Osteoblast (primary cell): ENCODE measurements at regions not wholly inside any gene's neighbourhood (a gene's known extent, or its start where the extent isn't known, plus 50 kb on each side); places are given as distances from the start of the nearest gene placed in this dataset.

Experiments
- DNase-seq: peaks from one replicate; pipeline ENCODE4 v3.0.0; 2011; ENCODE audit warnings: low spot score, mixed read lengths; ENCODE audit not compliant: insufficient read length; ENCODE audit errors: missing footprints
- H2AFZ ChIP-seq: 2 replicates; pipeline ENCODE4 v1.6.0; 2011; ENCODE audit warnings: mild to moderate bottlenecking, low read length
- H3K27ac ChIP-seq: 2 replicates; pipeline ENCODE4 v1.5.1; 2011; ENCODE audit warnings: mild to moderate bottlenecking, low read depth, low read length, moderate library complexity
- H3K27me3 ChIP-seq: 2 replicates; pipeline ENCODE4 v1.6.0; 2012; ENCODE audit warnings: mild to moderate bottlenecking, control low read depth, inconsistent platforms, low read length, moderate library complexity; ENCODE audit not compliant: insufficient read depth
- H3K36me3 ChIP-seq: 2 replicates; pipeline ENCODE4 v1.5.1; 2011; ENCODE audit warnings: mild to moderate bottlenecking, low read length, control low read depth, moderate library complexity; ENCODE audit not compliant: insufficient read depth
- H3K4me1 ChIP-seq: 2 replicates; pipeline ENCODE4 v1.5.1; 2011; ENCODE audit warnings: mild to moderate bottlenecking, low read length, control low read depth, moderate library complexity; ENCODE audit not compliant: insufficient read depth
- H3K4me2 ChIP-seq: 2 replicates; pipeline ENCODE4 v1.6.0; 2011; ENCODE audit warnings: mild to moderate bottlenecking, low read length; ENCODE audit not compliant: insufficient read depth
- H3K4me3 ChIP-seq: fragments of 200-600 bp; sonication (generic); 3 replicates; pipeline ENCODE4 v1.5.1; 2012; ENCODE audit warnings: mild to moderate bottlenecking, low read length, inconsistent platforms; ENCODE audit not compliant: insufficient read depth
- H3K79me2 ChIP-seq: 2 replicates; pipeline ENCODE4 v1.6.0; 2012; ENCODE audit warnings: mild to moderate bottlenecking, low read length, control low read depth, inconsistent platforms; ENCODE audit not compliant: insufficient read depth
- H3K9me3 ChIP-seq: 2 replicates; pipeline ENCODE4 v1.5.1; 2011; ENCODE audit warnings: low read depth, low read length, control low read depth
- H4K20me1 ChIP-seq: 2 replicates; pipeline ENCODE4 v1.6.0; 2012; ENCODE audit warnings: mild to moderate bottlenecking, low read length, control low read depth; ENCODE audit not compliant: insufficient read depth
- TF ChIP-seq, protein P1 (sequence below): IDR thresholded peaks from 2 replicates; pipeline ENCODE4 v1.5.1; 2011; ENCODE audit warnings: mild to moderate bottlenecking, low read depth, low read length, moderate library complexity; ENCODE audit errors: extremely low read depth

- H3K36me3 ChIP-seq, result no peaks in the 10 kb centered on the region
- H3K4me3 ChIP-seq, result no peak overlapping the region
- peak; percentile 51 for DNase-seq
- TF ChIP-seq, protein P1, sequence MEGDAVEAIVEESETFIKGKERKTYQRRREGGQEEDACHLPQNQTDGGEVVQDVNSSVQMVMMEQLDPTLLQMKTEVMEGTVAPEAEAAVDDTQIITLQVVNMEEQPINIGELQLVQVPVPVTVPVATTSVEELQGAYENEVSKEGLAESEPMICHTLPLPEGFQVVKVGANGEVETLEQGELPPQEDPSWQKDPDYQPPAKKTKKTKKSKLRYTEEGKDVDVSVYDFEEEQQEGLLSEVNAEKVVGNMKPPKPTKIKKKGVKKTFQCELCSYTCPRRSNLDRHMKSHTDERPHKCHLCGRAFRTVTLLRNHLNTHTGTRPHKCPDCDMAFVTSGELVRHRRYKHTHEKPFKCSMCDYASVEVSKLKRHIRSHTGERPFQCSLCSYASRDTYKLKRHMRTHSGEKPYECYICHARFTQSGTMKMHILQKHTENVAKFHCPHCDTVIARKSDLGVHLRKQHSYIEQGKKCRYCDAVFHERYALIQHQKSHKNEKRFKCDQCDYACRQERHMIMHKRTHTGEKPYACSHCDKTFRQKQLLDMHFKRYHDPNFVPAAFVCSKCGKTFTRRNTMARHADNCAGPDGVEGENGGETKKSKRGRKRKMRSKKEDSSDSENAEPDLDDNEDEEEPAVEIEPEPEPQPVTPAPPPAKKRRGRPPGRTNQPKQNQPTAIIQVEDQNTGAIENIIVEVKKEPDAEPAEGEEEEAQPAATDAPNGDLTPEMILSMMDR, result no peak
- no peaks in the 10 kb centered on the region for H3K4me1 ChIP-seq
- H3K9me3 ChIP-seq, result no peaks in the 10 kb centered on the region
- no peaks in the 10 kb centered on the region for H4K20me1 ChIP-seq
- no peaks in the 10 kb centered on the region for H3K79me2 ChIP-seq
- H2AFZ ChIP-seq, result no peak overlapping the region
- H3K4me2 ChIP-seq, result no peak overlapping the region
- H3K27me3 ChIP-seq, result no peaks in the 10 kb centered on the region
- H3K27ac ChIP-seq, result no peak overlapping the region
These were observed 347.2 kb downstream of the DMAC1 start for GRCh38 chr9:7452378-7452777.

- Histone ChIP-seq H3K4me2 (no peak overlapping the region), H3K27me3 (no peaks in the 10 kb centered on the region), H2AFZ (no peak overlapping the region), H4K20me1 (no peaks in the 10 kb centered on the region), H3K4me3 (no peak overlapping the region), H3K27ac (no peak overlapping the region), H3K36me3 (no peaks in the 10 kb centered on the region), H3K9me3 (no peaks in the 10 kb centered on the region), H3K79me2 (no peaks in the 10 kb centered on the region), H3K4me1 (no peaks in the 10 kb centered on the region)
- no peak for DNase-seq
- TF ChIP-seq, protein P1, result no peak
These were observed 348.5 kb downstream of the DMAC1 start for GRCh38 chr9:7451062-7451461.

DNA sequence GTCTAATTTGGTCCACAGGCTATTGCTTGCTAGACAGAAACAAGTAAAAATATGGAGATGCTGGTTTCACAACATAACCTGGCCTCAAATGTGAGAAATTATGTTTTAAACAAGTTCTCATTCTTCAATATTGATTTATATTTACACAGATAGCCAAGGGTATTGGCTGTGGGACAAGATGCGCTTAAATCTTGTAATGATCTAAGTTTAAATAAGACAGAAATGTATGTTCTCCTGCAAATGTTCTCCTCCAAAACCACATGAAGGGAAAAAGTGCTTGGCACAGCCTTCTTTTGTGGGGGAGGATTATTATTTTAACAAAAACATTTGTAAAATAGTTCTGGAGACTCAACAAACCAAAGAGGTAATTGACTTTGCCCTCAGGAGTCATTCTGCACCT lies 356.0 kb downstream of the DMAC1 start:
- Histone ChIP-seq H3K4me1 (no peaks in the 10 kb centered on the region), H3K4me3 (no peak overlapping the region), H3K27ac (no peak overlapping the region), H3K36me3 (no peaks in the 10 kb centered on the region), H3K79me2 (no peaks in the 10 kb centered on the region), H3K9me3 (no peaks in the 10 kb centered on the region), H3K4me2 (no peak overlapping the region), H3K27me3 (no peaks in the 10 kb centered on the region), H4K20me1 (no peaks in the 10 kb centered on the region), H2AFZ (no peak overlapping the region)
- TF ChIP-seq, protein P1, result no peak
- no peak for DNase-seq

DNA sequence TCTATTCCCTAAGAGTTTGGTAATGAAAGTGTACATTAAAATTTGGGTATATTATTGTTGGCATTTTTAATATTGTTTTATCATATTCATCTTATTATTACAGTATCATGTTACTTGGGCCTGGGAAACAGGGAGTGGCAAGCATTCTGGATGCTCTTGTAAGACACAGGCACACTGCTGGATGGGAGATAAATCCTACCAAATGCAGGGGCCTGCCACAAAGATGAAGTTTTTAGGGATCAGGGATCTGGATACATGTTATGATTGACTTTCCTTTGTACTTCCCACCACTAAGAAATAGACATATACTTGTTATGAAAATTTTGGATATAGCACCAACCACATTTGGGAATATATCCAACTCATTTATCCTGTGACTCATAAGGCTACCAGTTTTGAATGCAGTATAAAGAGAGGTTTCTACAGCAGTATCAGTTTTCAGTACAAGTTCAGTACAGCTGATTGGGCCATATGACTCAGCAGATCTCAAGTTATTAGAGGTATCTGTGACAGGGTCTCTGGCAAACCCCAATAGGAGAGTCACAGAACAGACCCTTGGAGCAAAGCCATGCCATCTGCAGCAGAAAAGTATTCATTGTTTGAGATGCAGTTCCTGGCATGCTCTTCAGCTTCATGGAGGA lies 360.1 kb downstream of the DMAC1 start:
- H3K36me3 ChIP-seq, result no peaks in the 10 kb centered on the region
- no peak overlapping the region for H3K4me2 ChIP-seq
- no peaks in the 10 kb centered on the region for H4K20me1 ChIP-seq
- H3K4me1 ChIP-seq, result no peaks in the 10 kb centered on the region
- no peaks in the 10 kb centered on the region for H3K79me2 ChIP-seq
- H3K4me3 ChIP-seq, result no peak overlapping the region
- TF ChIP-seq, protein P1, result no peak
- H2AFZ ChIP-seq, result no peak overlapping the region
- no peaks in the 10 kb centered on the region for H3K27me3 ChIP-seq
- no peak overlapping the region for H3K27ac ChIP-seq
- no peaks in the 10 kb centered on the region for H3K9me3 ChIP-seq
- no peak for DNase-seq
